CD4-positive, alpha-beta T cell treated with Interleukin-4 for 4 hours (primary cell): ENCODE measurements at regions not wholly inside any gene's neighbourhood (a gene's known extent, or its start where the extent isn't known, plus 50 kb on each side); places are given as distances from the start of the nearest gene placed in this dataset.

Source experiments
- DNase-seq: peaks from one replicate; pipeline ENCODE4 v3.0.0-alpha.2; 2020

- DNase-seq, result no peak
Observed at GRCh38 chr14:82190742-82191141, 657.1 kb upstream of the SEL1L start.

GRCh38 chr14:82192387-82192786 lies 658.7 kb upstream of the SEL1L start:
- DNase-seq, result no peak

GRCh38 chr14:82223276-82223675 lies 689.6 kb upstream of the SEL1L start:
- no peak for DNase-seq

- DNase-seq, result no peak
Observed at GRCh38 chr14:82224610-82225009, 691.0 kb upstream of the SEL1L start.

- DNase-seq, result no peak
Observed at GRCh38 chr14:82230748-82231147, 697.1 kb upstream of the SEL1L start.

GRCh38 chr14:82238649-82239048 lies 705.0 kb upstream of the SEL1L start:
- no peak for DNase-seq

GRCh38 chr14:82239223-82239622 lies 705.6 kb upstream of the SEL1L start:
- no peak for DNase-seq

- no peak for DNase-seq
Observed at GRCh38 chr14:82244791-82245190, 711.1 kb upstream of the SEL1L start.

- DNase-seq, result no peak
Observed at GRCh38 chr14:82251494-82251893, 717.8 kb upstream of the SEL1L start.

GRCh38 chr14:82270286-82270685 lies 736.6 kb upstream of the SEL1L start:
- no peak for DNase-seq

GRCh38 chr14:82298811-82299210 lies 765.2 kb upstream of the SEL1L start:
- no peak for DNase-seq

GRCh38 chr14:82309199-82309598 lies 775.5 kb upstream of the SEL1L start:
- no peak for DNase-seq

GRCh38 chr14:82313889-82314288 lies 780.2 kb upstream of the SEL1L start:
- no peak for DNase-seq

- no peak for DNase-seq
Observed at GRCh38 chr14:82328442-82328841, 794.8 kb upstream of the SEL1L start.

- DNase-seq, result no peak
Observed at GRCh38 chr14:82341261-82341810, 807.7 kb upstream of the SEL1L start.

- DNase-seq, result no peak
Observed at GRCh38 chr14:82342596-82342995, 808.9 kb upstream of the SEL1L start.

GRCh38 chr14:82345184-82345583 lies 811.5 kb upstream of the SEL1L start:
- no peak for DNase-seq

- DNase-seq, result no peak
Observed at GRCh38 chr14:82354126-82354525, 820.5 kb upstream of the SEL1L start.

GRCh38 chr14:82359201-82359600 lies 825.5 kb upstream of the SEL1L start:
- no peak for DNase-seq

GRCh38 chr14:82362452-82362851 lies 828.8 kb upstream of the SEL1L start:
- DNase-seq, result no peak

- no peak for DNase-seq
Observed at GRCh38 chr14:82365471-82365870, 831.8 kb upstream of the SEL1L start.

- DNase-seq, result no peak
Observed at GRCh38 chr14:82366803-82367202, 833.1 kb upstream of the SEL1L start.

- DNase-seq, result no peak
Observed at GRCh38 chr14:82379291-82379690, 845.6 kb upstream of the SEL1L start.

- no peak for DNase-seq
Observed at GRCh38 chr14:82385048-82385447, 851.4 kb upstream of the SEL1L start.

- DNase-seq, result no peak
Observed at GRCh38 chr14:82387699-82388098, 854.0 kb upstream of the SEL1L start.

- no peak for DNase-seq
Observed at GRCh38 chr14:82388488-82388887, 854.8 kb upstream of the SEL1L start.
